Subcutaneous abdominal adipose tissue (tissue), 5 donors: ENCODE measurements at regions not wholly inside any gene's neighbourhood (a gene's known extent, or its start where the extent isn't known, plus 50 kb on each side); places are given as distances from the start of the nearest gene placed in this dataset.

Experiments
- H3K27ac ChIP-seq: one replicate; pipeline ENCODE4 v1.7.0; 2013; ENCODE audit warnings: low read depth, mild to moderate bottlenecking, inconsistent platforms, low read length, moderate library complexity
- H3K27me3 ChIP-seq, 5 donors: one replicate each; pipeline ENCODE4 v1.7.0; 2013; ENCODE audit warnings: low read length in 5 of 5, inconsistent platforms in 1 of 5; ENCODE audit not compliant: control insufficient read depth in 5 of 5, insufficient read depth in 4 of 5
- H3K36me3 ChIP-seq, 5 donors: one replicate each; pipeline ENCODE4 v1.7.0; 2013; ENCODE audit warnings: low read length in 5 of 5; ENCODE audit not compliant: control insufficient read depth in 5 of 5, insufficient read depth in 5 of 5
- H3K4me1 ChIP-seq, 5 donors: one replicate each; pipeline ENCODE4 v1.7.0; 2013; ENCODE audit warnings: low read length in 5 of 5, mild to moderate bottlenecking in 3 of 5, moderate library complexity in 1 of 5; ENCODE audit not compliant: control insufficient read depth in 5 of 5, insufficient read depth in 5 of 5
- H3K4me3 ChIP-seq, 5 donors: one replicate each; pipeline ENCODE4 v1.7.0; 2013; ENCODE audit warnings: low read length in 5 of 5, low read depth in 1 of 5
- H3K9ac ChIP-seq, 5 donors: one replicate each; pipeline ENCODE4 v1.7.0; 2013; ENCODE audit warnings: low read length in 5 of 5, mild to moderate bottlenecking in 4 of 5, moderate library complexity in 3 of 5
- H3K9me3 ChIP-seq, 5 donors: one replicate each; pipeline ENCODE4 v1.7.0; 2013; ENCODE audit warnings: low read length in 5 of 5; ENCODE audit not compliant: control insufficient read depth in 5 of 5
- donor health status: healthy.
- donor health status: healthy.
- donor health status: healthy.
- donor health status: healthy.
- donor health status: healthy.

DNA sequence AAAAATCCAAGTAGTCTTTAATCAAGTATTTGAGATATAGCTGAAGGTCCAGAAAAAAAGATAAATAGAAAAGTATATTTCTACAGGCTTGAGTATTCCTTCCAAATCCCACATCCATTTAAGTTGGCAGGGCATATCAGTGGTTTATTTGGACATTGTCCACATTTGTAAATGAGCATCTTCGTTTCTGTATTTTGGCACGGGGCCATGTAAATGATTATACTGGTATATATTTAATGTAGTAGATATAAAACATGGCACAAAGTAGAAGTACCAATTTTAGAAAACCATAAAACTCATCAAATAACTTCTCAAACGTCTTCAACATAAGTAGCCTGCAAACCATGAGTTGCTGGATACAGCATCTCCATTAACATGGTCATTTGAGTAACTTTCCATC, 437.4 kb upstream of the SOX5 start:
- Histone ChIP-seq H3K9me3 (peaks cover 0 to 8% (median 5%) of the 10 kb centered on the region in 5 donors), H3K27me3 (no peaks in the 10 kb centered on the region), H3K4me3 (no peak overlapping the region), H3K36me3 (no peaks in the 10 kb centered on the region), H3K4me1 (no peaks in the 10 kb centered on the region), H3K27ac (no peak overlapping the region), H3K9ac (no peak overlapping the region)

DNA sequence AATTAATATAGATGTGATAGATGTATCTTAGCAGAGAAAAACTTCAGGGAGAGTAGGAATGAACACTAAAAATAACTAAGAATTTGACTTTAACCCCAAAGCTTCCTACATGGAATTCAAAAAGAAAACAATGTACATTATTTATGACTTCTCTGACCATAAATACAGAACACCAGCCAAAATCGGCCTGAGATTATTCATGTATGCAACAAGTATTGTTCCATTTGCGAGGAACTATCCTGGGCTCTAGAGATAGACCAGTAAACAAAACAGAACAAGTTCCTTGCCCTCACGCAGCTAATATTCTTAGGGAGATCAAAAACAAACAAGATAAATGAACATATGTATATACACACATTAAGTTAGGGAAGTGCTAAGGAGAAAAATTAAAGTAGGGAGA, 432.3 kb upstream of the SOX5 start:
- Histone ChIP-seq H3K4me1 (peaks cover 0 to 23% (median 17%) of the 10 kb centered on the region in 5 donors), H3K9me3 (no peaks in the 10 kb centered on the region), H3K27me3 (no peaks in the 10 kb centered on the region), H3K9ac (no peak overlapping the region), H3K27ac (peak overlapping the region; percentile 3), H3K36me3 (no peaks in the 10 kb centered on the region), H3K4me3 (no peak overlapping the region)

DNA sequence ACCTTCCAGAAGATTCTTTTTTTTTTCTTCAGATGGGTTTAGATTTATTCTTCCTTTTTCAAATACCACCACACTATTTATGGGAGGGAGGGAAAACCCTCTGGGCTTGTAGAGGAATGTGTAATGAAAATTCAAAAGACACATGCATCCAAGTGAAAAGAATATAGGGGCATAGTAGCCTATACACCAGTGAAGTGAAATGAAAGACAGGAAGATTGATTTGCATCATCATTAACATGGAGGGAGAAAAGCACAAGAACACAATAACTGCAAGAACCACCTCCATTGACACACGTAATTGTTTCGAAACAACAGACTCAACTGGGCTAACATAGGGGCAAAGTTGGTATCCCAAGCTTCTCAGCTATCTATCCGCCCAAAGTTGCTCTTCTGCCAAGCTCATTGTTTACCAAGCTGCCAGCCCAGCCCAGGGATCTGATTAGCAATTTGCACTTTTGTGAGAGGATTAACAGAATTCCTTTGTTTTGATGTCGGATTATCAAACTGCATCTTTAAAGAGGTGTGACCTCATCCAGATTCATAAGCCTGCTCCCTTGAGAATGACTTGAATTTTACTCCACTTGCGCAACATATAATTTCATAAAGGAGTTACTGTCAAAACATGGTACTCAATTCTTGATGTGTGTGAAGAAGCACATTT, 430.5 kb upstream of the SOX5 start:
- H3K9me3 ChIP-seq: no peaks in the 10 kb centered on the region
- no peak overlapping the region for H3K9ac ChIP-seq
- H3K27ac ChIP-seq: peak overlapping the region; percentile 83

DNA sequence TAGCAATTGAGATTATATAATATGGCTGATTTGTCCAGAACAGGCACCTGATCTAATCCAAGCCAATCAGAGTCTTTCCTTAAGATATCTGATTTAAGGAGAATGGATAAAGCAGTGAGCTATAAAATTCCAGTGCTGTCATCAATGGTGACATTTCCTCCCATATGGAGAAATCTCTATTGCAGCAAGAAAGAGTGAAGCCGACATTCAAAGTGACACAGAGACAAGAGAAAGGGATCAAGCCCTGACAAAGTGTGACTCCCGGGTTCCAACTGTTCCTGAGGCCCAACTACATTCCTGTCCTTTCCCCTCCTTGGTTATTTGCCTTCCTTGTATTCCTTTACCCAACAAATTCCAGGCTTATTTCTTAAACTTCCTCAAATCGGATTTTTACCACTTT, 430.0 kb upstream of the SOX5 start:
- H3K4me3 ChIP-seq: peak overlapping the region in 1 of 5 donors; percentile 21
- no peaks in the 10 kb centered on the region for H3K27me3 ChIP-seq
- H3K4me1 ChIP-seq: peaks cover 0 to 23% (median 17%) of the 10 kb centered on the region in 5 donors
- H3K27ac ChIP-seq: peak overlapping the region; percentile 83
- H3K9ac ChIP-seq: no peak overlapping the region
- H3K9me3 ChIP-seq: no peaks in the 10 kb centered on the region
- no peaks in the 10 kb centered on the region for H3K36me3 ChIP-seq

More for the DNA sequence above, 430.5 kb upstream of the SOX5 start:
- H3K27me3 ChIP-seq: no peaks in the 10 kb centered on the region
- no peaks in the 10 kb centered on the region for H3K36me3 ChIP-seq
- peaks cover 0 to 23% (median 17%) of the 10 kb centered on the region in 5 donors for H3K4me1 ChIP-seq
- H3K4me3 ChIP-seq: peak overlapping the region in 1 of 5 donors; percentile 11

DNA sequence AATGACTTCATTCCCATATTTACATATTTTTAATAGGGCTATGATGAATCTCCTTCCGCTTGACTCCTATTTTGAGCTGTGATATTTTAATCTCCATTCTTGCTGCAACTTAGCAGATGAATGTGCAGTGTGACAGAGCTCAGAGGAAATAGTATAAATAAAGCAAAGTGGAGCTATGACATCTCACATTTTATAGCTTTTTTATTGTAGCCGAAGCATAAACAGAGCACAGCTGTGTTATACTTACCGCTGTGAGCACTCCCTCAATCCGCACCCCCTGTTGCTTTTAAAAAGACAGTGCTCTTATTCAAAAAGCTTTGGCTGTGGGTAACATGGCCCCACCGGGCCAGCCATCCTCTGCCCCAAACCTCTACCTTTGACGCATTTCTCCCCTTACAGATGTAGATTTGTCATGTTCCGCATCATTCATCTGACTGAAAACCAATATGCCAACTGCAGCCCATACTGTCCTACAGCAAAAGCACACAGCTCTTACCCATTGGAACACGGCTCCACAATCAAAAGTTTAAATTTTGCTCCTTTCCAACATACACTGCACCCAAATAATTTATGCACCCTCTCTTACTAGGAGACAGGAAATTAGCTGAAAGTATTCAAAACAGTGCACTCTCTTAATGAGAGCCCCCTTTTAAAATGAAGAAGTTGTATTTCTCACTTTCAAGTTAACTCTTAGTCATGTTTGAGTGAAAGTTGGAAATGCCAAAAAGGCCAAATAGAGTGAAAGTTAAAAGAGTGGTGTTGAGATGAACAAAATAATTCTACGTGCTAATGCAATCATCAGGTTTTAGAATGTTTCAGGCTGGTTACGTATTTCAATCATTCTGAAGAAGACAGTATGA, 429.3 kb upstream of the SOX5 start:
- Histone ChIP-seq H3K4me1 (peaks cover 0 to 23% (median 17%) of the 10 kb centered on the region in 5 donors), H3K4me3 (no peak overlapping the region), H3K9me3 (no peaks in the 10 kb centered on the region), H3K9ac (no peak overlapping the region), H3K27me3 (no peaks in the 10 kb centered on the region), H3K27ac (peak overlapping the region; percentile 83), H3K36me3 (no peaks in the 10 kb centered on the region)

DNA sequence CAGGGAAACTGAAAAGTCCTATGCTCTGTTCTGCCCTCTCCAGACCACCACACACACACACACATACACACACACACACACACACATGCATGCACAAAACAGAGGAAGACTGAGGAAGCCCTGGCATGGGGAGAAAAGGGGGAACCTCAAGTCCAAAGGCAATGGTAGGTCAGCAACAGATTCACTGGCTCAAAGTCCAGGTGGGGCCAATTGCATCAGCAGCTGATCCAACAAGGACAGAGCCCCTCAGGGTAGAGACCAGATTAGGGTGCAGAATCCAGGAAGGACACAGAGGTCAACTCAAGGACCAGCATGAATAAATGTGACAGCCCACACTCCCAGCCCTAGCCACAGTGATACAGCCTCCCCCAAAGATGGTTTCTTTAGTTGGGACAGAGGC, 425.0 kb upstream of the SOX5 start:
- no peaks in the 10 kb centered on the region for H3K9me3 ChIP-seq
- no peak overlapping the region for H3K4me3 ChIP-seq

DNA sequence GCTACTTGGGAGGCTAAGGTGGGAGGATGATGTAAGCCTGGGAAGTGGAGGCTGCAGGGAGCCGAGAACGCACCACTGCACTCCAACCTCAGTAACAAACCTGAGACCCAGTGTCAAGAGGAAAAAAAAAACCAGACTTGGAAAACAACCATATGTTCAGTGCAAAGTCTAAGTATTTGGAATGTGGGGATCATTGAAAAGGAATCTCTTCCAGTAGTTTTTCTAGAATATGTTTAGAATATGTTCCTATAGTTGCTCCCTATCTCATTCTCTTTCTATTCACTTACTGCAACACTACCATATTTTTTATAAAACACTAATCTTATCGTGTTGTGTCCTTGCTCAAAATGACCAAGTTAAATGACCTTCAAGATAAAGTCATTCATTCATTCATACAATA, 423.5 kb upstream of the SOX5 start:
- Histone ChIP-seq H3K36me3 (no peaks in the 10 kb centered on the region), H3K4me3 (no peak overlapping the region), H3K9me3 (no peaks in the 10 kb centered on the region), H3K9ac (no peak overlapping the region), H3K27me3 (no peaks in the 10 kb centered on the region), H3K27ac (no peak overlapping the region), H3K4me1 (no peaks in the 10 kb centered on the region)

More for the DNA sequence above, 425.0 kb upstream of the SOX5 start:
- Histone ChIP-seq H3K4me1 (peaks cover 0 to 11% (median 6%) of the 10 kb centered on the region in 5 donors), H3K27me3 (no peaks in the 10 kb centered on the region), H3K36me3 (no peaks in the 10 kb centered on the region), H3K9ac (no peak overlapping the region), H3K27ac (no peak overlapping the region)

DNA sequence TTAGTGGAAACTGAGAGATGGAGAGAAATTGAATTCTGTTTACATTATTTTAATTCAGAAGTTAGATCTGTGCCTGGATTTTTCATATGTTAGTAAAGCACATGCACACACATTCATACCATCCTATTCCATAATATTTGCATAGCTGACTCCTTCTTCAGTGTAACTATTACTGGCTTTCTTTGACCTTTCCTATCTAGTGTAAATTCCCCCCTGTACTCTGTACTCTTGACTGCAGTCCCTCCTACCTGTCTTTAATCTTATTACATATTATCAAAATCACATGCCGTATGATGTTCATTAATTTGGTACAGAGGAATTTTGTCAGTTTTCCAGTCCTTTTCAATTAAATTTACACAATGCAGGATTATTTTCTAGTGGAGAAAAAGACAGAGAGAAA, 417.0 kb upstream of the SOX5 start:
- no peaks in the 10 kb centered on the region for H3K36me3 ChIP-seq
- H3K9me3 ChIP-seq: no peaks in the 10 kb centered on the region
- H3K4me3 ChIP-seq: no peak overlapping the region
- H3K9ac ChIP-seq: no peak overlapping the region
- H3K4me1 ChIP-seq: peaks cover 0 to 16% (median 6%) of the 10 kb centered on the region in 5 donors
- no peak overlapping the region for H3K27ac ChIP-seq
- no peaks in the 10 kb centered on the region for H3K27me3 ChIP-seq

DNA sequence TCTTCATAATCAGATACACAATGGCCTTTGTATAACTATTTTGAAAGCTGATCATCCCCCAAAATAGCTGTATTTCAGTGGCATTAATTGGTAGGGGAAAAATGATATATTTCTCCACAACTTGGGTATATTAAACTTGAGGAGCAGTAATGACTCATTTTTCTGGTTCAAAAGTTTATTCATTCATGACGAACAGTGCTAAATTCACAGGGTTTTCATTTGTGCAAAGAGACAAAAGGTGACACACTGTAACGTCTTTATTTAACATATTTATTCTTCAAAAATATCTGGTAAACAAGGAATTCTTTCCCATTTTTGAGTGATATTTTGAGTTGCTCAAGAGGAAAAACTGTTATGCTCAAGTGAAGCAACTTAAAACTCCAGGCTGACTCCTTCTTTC, 415.5 kb upstream of the SOX5 start:
- H3K4me3 ChIP-seq: no peak overlapping the region
- no peaks in the 10 kb centered on the region for H3K27me3 ChIP-seq
- peaks cover 0 to 28% (median 16%) of the 10 kb centered on the region in 5 donors for H3K4me1 ChIP-seq
- no peaks in the 10 kb centered on the region for H3K9me3 ChIP-seq
- H3K27ac ChIP-seq: no peak overlapping the region
- no peak overlapping the region for H3K9ac ChIP-seq
- no peaks in the 10 kb centered on the region for H3K36me3 ChIP-seq

DNA sequence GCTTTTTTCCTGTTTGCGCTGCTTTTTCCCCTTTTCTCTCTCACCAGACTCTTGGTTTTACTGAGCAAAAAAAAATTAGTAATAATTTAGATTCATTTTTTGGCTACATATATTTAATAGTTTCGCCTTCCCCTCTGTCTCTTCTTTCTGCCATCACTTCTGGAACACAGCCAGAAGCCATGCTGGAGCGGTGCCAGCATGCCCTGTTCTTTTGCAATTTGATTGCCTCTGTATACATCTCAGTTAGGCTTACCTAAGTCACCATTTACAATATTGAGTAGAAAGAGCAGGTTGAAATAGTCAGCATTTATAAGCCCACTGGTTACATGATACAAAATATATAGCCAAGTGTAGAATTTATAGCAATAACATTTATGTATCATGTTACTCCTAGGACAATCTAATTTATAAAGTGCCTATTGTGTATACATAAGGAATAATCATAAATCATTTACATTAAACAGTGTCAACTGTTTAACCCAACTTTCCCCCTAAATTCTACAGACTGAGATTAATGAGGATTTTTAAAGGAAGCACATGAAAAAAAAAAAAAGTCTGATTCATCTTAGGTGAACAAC, 413.8 kb upstream of the SOX5 start:
- H3K4me1 ChIP-seq: peaks cover 0 to 41% (median 24%) of the 10 kb centered on the region in 5 donors
- no peak overlapping the region for H3K9ac ChIP-seq
- H3K27me3 ChIP-seq: no peaks in the 10 kb centered on the region
- H3K36me3 ChIP-seq: no peaks in the 10 kb centered on the region
- H3K9me3 ChIP-seq: no peaks in the 10 kb centered on the region
- no peak overlapping the region for H3K4me3 ChIP-seq
- no peak overlapping the region for H3K27ac ChIP-seq
